K562 (cell line): ENCODE measurements at regions not wholly inside any gene's neighbourhood (a gene's known extent, or its start where the extent isn't known, plus 50 kb on each side); places are given as distances from the start of the nearest gene placed in this dataset.

Experiments used
- ATAC-seq: fragments of 200-7000 bp; cut with Tn5 transposase; 3 replicates; pipeline ENCODE4 v1.9.1; 2020; ENCODE audit warnings: moderate library complexity
- BruUV-seq: library from RNA; stranded (reverse); fragments of 400-500 nt; replicated peaks from 2 replicates; lab custom pipeline; 2021; lab: Mats Ljungman, UMichigan
- CTCF ChIA-PET: fragments of 300-600 bp; formaldehyde crosslinking; extraction: SDS; loops from one replicate; lab custom pipeline; 2021; ENCODE audit warnings: low intra/inter-chr PET ratio; lab: Yijun Ruan, JAX
- POLR2A ChIA-PET: fragments of 300-600, 350-650 bp; sonication (Branson Sonifier 250); formaldehyde crosslinking; extraction: SDS; loops from one replicate; lab custom pipeline; 2021; ENCODE audit warnings: antibody characterized with exemption, inconsistent platforms; lab: Yijun Ruan, JAX
- DNase-seq, 4 experiments: peaks; one replicate each; pipeline versions ENCODE4 v3.0.0 to v3.0.0-alpha.2; 2011 to 2018; ENCODE audit warnings: low spot score in 3 of 4, mixed read lengths in 3 of 4; ENCODE audit errors: extremely low read depth in 1 of 4
- FAIRE-seq: peaks from 2 replicates; lab custom pipeline; 2011; peaks lifted over from hg19 to GRCh38; lab: Jason Lieb, UNC
- H2AFZ ChIP-seq: 2 replicates; pipeline ENCODE4 v1.6.0; 2011; ENCODE audit warnings: low read depth, low read length, control low read depth, inconsistent platforms
- H3K27ac ChIP-seq: fragments of 200-600 bp; 3 replicates; pipeline ENCODE4 v1.8.0; 2011; ENCODE audit warnings: low read depth, mild to moderate bottlenecking, control low read depth, inconsistent platforms, low read length, moderate library complexity, mixed read lengths; ENCODE audit errors: extremely low read depth
- H3K27me3 ChIP-seq, 2 experiments: fragments of 300-600 bp in 1 of 2; 2 replicates in 1 of 2; 3 replicates in 1 of 2; pipeline versions ENCODE4 v1.6.0 to v1.8.0; 2011; ENCODE audit warnings: inconsistent platforms in 2 of 2, low read length in 2 of 2, mild to moderate bottlenecking in 1 of 2, mixed read lengths in 1 of 2, moderate library complexity in 1 of 2; ENCODE audit not compliant: control insufficient read depth in 2 of 2, insufficient read depth in 2 of 2
- H3K36me3 ChIP-seq: fragments of 300-600 bp; 3 replicates; pipeline ENCODE4 v1.8.0; 2011; ENCODE audit warnings: mild to moderate bottlenecking, low read length, inconsistent platforms; ENCODE audit not compliant: control insufficient read depth, insufficient read depth
- H3K4me1 ChIP-seq, 2 experiments: fragments of 200-600 bp in 1 of 2; replicated peaks in 1 of 2; 2 replicates in 1 of 2; 3 replicates in 1 of 2; pipeline versions ENCODE4 v1.5.1 to v1.8.0; 2011; ENCODE audit warnings: inconsistent platforms in 2 of 2, low read length in 2 of 2, mild to moderate bottlenecking in 1 of 2, mixed read lengths in 1 of 2, moderate library complexity in 1 of 2; ENCODE audit not compliant: control insufficient read depth in 2 of 2, insufficient read depth in 2 of 2
- H3K4me2 ChIP-seq: 2 replicates; pipeline ENCODE4 v1.6.1; 2011; ENCODE audit warnings: low read length, control low read depth, inconsistent platforms, mixed read lengths; ENCODE audit not compliant: insufficient read depth
- H3K4me3 ChIP-seq: fragments of 200-600 bp; sonication (generic), shearing (Covaris generic); 2 replicates; pipeline ENCODE4 v1.5.1; 2016; ENCODE audit warnings: control low read depth, inconsistent platforms
- H3K79me2 ChIP-seq: fragments of 200-600 bp; 3 replicates; pipeline ENCODE4 v1.8.0; 2011; ENCODE audit warnings: low read length, inconsistent platforms; ENCODE audit not compliant: control insufficient read depth, insufficient read depth
- H3K9ac ChIP-seq, 2 experiments: 2 replicates each; pipeline versions ENCODE4 v1.6.0 to v1.6.1; 2011; ENCODE audit warnings: low read depth in 2 of 2, low read length in 2 of 2, control low read depth in 1 of 2, inconsistent platforms in 1 of 2, mild to moderate bottlenecking in 1 of 2, mixed read lengths in 1 of 2; ENCODE audit not compliant: insufficient read depth in 1 of 2
- H3K9me1 ChIP-seq: one replicate; pipeline ENCODE4 v1.6.0; 2011; ENCODE audit warnings: inconsistent platforms, mild to moderate bottlenecking, low read length, moderate library complexity; ENCODE audit not compliant: control insufficient read depth, insufficient read depth
- H3K9me3 ChIP-seq: replicated peaks from 2 replicates; pipeline ENCODE4 v1.5.1; 2011; ENCODE audit warnings: low read depth, low read length, inconsistent platforms; ENCODE audit not compliant: control insufficient read depth, insufficient read depth
- H4K20me1 ChIP-seq: replicated peaks from 2 replicates; pipeline ENCODE4 v1.6.1; 2011; ENCODE audit warnings: low read length, inconsistent platforms, mixed read lengths; ENCODE audit not compliant: control insufficient read depth, insufficient read depth
- ESRRA ChIP-seq: fragments of 450-650 bp; IDR thresholded peaks from 2 replicates; pipeline ENCODE4 v1.6.1; 2014; ENCODE audit warnings: low read depth, mild to moderate bottlenecking, moderate library complexity, borderline replicate concordance
- GABPB1 ChIP-seq: sonication (generic); formaldehyde crosslinking; IDR thresholded peaks from 2 replicates; pipeline ENCODE4 v1.8.0; 2022; ENCODE audit warnings: mild to moderate bottlenecking, missing genetic modification reagents
- HLTF ChIP-seq: fragments of 450-650 bp; IDR thresholded peaks from 2 replicates; pipeline ENCODE4 v1.6.1; 2016
- NONO ChIP-seq, 2 experiments: fragments of 200-400 bp in 1 of 2; fragments of 450-650 bp in 1 of 2; formaldehyde crosslinking in 1 of 2; IDR thresholded peaks; 2 replicates each; pipeline ENCODE4 v1.6.1; 2017; ENCODE audit warnings: low read depth in 2 of 2, mild to moderate bottlenecking in 2 of 2, moderate library complexity in 2 of 2, low read length in 1 of 2
- NR2C2 ChIP-seq, 2 experiments: fragments of 200-800 bp in 1 of 2; sonication (Bioruptor generic) in 1 of 2; sonication (generic) in 1 of 2; formaldehyde crosslinking in 1 of 2; IDR thresholded peaks; 2 replicates each; pipeline versions ENCODE4 v1.6.1 to v1.8.0; 2016 to 2022; ENCODE audit warnings: mild to moderate bottlenecking in 1 of 2, missing compliant biosample characterization in 1 of 2, missing genetic modification characterization in 1 of 2, missing genetic modification reagents in 1 of 2
- PHF20 ChIP-seq: fragments of 450-650 bp; IDR thresholded peaks from 2 replicates; pipeline ENCODE4 v1.6.1; 2018; ENCODE audit not compliant: partially characterized antibody
- POLR3A ChIP-seq: IDR thresholded peaks from 2 replicates; pipeline ENCODE4 v1.6.1; 2011; ENCODE audit warnings: borderline replicate concordance, mild to moderate bottlenecking, moderate library complexity; ENCODE audit not compliant: insufficient read length, insufficient read depth; ENCODE audit errors: extremely low read depth
- SNIP1 ChIP-seq: fragments of 450-650 bp; IDR thresholded peaks from 2 replicates; pipeline ENCODE4 v1.7.1; 2017; ENCODE audit warnings: low read depth, mild to moderate bottlenecking
- STAT5B ChIP-seq: fragments of 250-450 bp; sonication (Bioruptor Pico); IDR thresholded peaks from 2 replicates; pipeline ENCODE4 v1.8.0; 2021; ENCODE audit warnings: mild to moderate bottlenecking, inconsistent platforms
- XRCC4 ChIP-seq: IDR thresholded peaks from one replicate; pipeline ENCODE4 v1.6.1; 2011; ENCODE audit not compliant: insufficient read depth, insufficient read length; ENCODE audit errors: extremely low read depth
- ZNF274 ChIP-seq: IDR thresholded peaks from 2 replicates; pipeline ENCODE4 v1.6.1; 2011; ENCODE audit warnings: low read depth, mild to moderate bottlenecking, low read length, moderate library complexity, borderline replicate concordance
- ZNF324 ChIP-seq: fragments of 250-450 bp; sonication (Bioruptor Pico); IDR thresholded peaks from 2 replicates; pipeline ENCODE4 v1.4.0; 2020; ENCODE audit warnings: mild to moderate bottlenecking
- ZNF431 ChIP-seq: sonication (generic); formaldehyde crosslinking; IDR thresholded peaks from 2 replicates; pipeline ENCODE4 v1.8.0; 2022; ENCODE audit warnings: mild to moderate bottlenecking, missing genetic modification reagents
- ZNF445 ChIP-seq: fragments of 250-450 bp; sonication (Bioruptor Pico); IDR thresholded peaks from 2 replicates; pipeline ENCODE4 v1.4.0; 2020; ENCODE audit warnings: low read depth, mild to moderate bottlenecking, moderate library complexity
- WGBS: fragments of 100-300 bp; shearing (Covaris generic); methylation state at CpG from one replicate; pipeline ENCODE4 v1.1.6; 2016; ENCODE audit warnings: low coverage, mixed read lengths; ENCODE audit not compliant: insufficient coverage; ENCODE audit errors: missing lambda C conversion rate; 5-methylcytosine and 5-hydroxymethylcytosine counted together
- in situ Hi-C: fragments of 300-500 bp; cut with MboI; formaldehyde crosslinking; loops from 4 replicates; pipeline ENCODE4 v1.15.0; 2018; ENCODE audit warnings: inconsistent platforms, mixed read lengths
- intact Hi-C: fragments of 100-400 bp; cut with micrococcal nuclease; formaldehyde crosslinking; loops from 2 replicates; pipeline ENCODE4 v1.14.2; 2022
- TF ChIP-seq, protein P1 (sequence below): fragments of 450-650 bp; IDR thresholded peaks from 2 replicates; pipeline ENCODE4 v1.7.0; 2016; ENCODE audit warnings: borderline replicate concordance
- TF ChIP-seq, protein P2 (sequence below): fragments of 450-650 bp; formaldehyde crosslinking; IDR thresholded peaks from 2 replicates; pipeline ENCODE4 v1.4.0; 2022; ENCODE audit warnings: mild to moderate bottlenecking, moderate library complexity

DNA sequence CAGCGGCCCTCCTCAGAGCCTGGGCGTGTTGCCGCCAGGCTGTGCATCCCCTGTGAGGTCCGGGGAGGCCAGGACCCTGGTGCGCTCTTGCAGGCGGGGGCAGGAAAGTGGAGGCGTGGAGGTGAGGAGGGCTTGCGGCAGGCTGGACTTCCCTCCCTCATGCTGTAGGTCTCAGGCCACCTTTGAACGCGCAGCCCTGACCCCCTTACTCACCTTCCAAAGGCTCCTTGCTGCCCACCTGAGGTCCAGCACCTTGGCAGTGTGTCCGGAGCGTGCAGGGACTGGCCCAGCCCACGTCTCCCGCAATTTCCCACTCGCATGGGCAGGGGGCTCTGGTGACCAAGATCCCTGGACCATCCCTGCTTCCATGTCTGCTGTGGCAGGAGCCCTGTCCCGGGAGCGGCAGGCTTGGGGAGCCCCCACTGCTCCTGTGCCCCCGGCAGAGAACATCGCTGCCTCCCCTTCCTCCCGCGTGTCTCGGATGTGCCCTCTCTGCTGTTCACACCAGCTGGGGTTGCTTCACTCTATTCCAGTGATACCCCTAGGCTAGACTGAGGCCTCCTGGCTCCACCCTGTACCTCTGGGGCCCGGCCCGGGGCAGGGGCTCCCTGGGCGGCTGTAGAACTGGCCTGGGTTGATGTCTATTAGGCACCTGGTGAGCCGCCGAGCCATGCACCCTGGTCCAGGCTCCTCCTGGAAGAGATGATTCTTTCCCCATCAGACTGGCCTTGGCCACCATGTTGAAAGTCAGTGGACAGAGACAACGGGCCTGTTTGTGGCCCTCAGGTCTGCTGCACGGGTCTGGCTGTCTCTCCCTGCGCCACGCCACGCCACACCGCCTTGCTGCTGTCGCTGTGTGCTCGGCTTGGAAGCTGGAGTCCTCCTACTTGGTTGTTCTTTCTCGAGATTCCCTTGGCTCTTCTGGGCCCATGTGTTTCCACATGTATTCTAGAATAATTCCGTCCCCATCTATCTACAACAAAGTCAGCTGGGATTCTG, 95.4 kb upstream of the ADRA2C start (continued):
- TF ChIP-seq NR2C2 (CRISPR knock-in tag; IDR thresholded peaks at IDR 0.05): no peak
- TF ChIP-seq NR2C2 (tag; IDR thresholded peaks at IDR 0.05): no peak

DNA sequence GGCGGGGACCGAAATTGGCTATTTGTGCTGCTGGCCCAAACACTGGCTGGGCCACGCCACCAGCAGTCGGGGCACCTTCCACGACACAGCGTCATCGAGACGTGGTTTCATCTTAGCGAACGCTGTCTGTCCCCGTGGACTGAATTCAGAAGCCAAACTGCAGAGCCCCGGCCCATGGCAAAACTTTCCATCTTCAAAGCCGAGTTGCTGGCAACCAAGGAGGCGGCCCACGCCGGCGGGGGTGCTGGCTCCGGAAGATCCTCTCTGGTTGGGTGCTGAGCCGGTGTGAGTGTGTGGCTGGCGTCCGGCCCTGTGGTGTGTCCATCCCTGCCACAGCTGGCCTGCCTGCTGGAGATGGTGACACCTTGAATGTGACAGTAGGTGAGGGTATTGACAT, 96.6 kb upstream of the ADRA2C start:
- ChIA-PET POLR2A (interaction anchor here (0.7 to 0.9 kb wide), 2 partner anchors 10 to 117 kb away, joined by 3 read pairs; no protein-coding TSS in a partner anchor), CTCF (no interaction called here)
- no peaks in the 10 kb centered on the region for H3K36me3 ChIP-seq
- no peak overlapping the region for H3K4me3 ChIP-seq
- ATAC-seq (no peak), DNase-seq (no peak), FAIRE-seq (no peak)
- H2AFZ ChIP-seq: no peak overlapping the region
- no peak overlapping the region for H3K9ac ChIP-seq
- no peaks in the 10 kb centered on the region for H3K4me1 ChIP-seq
- no peaks in the 10 kb centered on the region for H3K9me3 ChIP-seq
- in situ Hi-C loops: no loop called here
- no peaks in the 10 kb centered on the region for H3K79me2 ChIP-seq
- BruUV-seq: no TSS peak
- H3K27me3 ChIP-seq: peaks cover 19 to 50% of the 10 kb centered on the region in 2 experiments
- H3K9me1 ChIP-seq: no peaks in the 10 kb centered on the region
- H3K4me2 ChIP-seq: no peak overlapping the region
- 0 out of 2 replicates have a peak, but pooled peaks cover 8% of the 10 kb centered on the region for H4K20me1 ChIP-seq
- WGBS: 0% methylated on average over 20 of the region's 21 CpGs
- H3K27ac ChIP-seq: no peak overlapping the region
- intact Hi-C loops: no loop called here
- no peak for TF ChIP-seq XRCC4
- TF ChIP-seq, protein P1, sequence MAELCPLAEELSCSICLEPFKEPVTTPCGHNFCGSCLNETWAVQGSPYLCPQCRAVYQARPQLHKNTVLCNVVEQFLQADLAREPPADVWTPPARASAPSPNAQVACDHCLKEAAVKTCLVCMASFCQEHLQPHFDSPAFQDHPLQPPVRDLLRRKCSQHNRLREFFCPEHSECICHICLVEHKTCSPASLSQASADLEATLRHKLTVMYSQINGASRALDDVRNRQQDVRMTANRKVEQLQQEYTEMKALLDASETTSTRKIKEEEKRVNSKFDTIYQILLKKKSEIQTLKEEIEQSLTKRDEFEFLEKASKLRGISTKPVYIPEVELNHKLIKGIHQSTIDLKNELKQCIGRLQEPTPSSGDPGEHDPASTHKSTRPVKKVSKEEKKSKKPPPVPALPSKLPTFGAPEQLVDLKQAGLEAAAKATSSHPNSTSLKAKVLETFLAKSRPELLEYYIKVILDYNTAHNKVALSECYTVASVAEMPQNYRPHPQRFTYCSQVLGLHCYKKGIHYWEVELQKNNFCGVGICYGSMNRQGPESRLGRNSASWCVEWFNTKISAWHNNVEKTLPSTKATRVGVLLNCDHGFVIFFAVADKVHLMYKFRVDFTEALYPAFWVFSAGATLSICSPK: no peak
- TF ChIP-seq GABPB1 (CRISPR knock-in tag): no peak
- TF ChIP-seq NONO (IDR thresholded peaks at IDR 0.05; ENCODE audit: low read depth in 2 of 2, low read length in 1 of 2): no peak
- no peak for TF ChIP-seq PHF20
- TF ChIP-seq ZNF445 (CRISPR knock-in tag): no peak
- TF ChIP-seq ZNF324 (CRISPR knock-in tag): no peak
- TF ChIP-seq ZNF274: no peak
- TF ChIP-seq, protein P2, sequence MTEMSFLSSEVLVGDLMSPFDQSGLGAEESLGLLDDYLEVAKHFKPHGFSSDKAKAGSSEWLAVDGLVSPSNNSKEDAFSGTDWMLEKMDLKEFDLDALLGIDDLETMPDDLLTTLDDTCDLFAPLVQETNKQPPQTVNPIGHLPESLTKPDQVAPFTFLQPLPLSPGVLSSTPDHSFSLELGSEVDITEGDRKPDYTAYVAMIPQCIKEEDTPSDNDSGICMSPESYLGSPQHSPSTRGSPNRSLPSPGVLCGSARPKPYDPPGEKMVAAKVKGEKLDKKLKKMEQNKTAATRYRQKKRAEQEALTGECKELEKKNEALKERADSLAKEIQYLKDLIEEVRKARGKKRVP (CRISPR knock-in tag): no peak
- TF ChIP-seq ZNF431 (CRISPR knock-in tag): no peak
- no peak for TF ChIP-seq POLR3A
- TF ChIP-seq SNIP1: no peak
- TF ChIP-seq HLTF: no peak
- no peak for TF ChIP-seq STAT5B (CRISPR knock-in tag)
- no peak for TF ChIP-seq ESRRA
